KG1 (cell line): ENCODE measurements at regions not wholly inside any gene's neighbourhood (a gene's known extent, or its start where the extent isn't known, plus 50 kb on each side); places are given as distances from the start of the nearest gene placed in this dataset.
"Not testable (repeated sequence)": the region's sequence is repeated elsewhere in the genome, so short reads cannot be mapped to it uniquely, and the experiment has no call there.

Experiments
- DNase-seq: peaks from one replicate; lab custom pipeline; 2025; lab: John Stamatoyannopoulos, UW

DNA sequence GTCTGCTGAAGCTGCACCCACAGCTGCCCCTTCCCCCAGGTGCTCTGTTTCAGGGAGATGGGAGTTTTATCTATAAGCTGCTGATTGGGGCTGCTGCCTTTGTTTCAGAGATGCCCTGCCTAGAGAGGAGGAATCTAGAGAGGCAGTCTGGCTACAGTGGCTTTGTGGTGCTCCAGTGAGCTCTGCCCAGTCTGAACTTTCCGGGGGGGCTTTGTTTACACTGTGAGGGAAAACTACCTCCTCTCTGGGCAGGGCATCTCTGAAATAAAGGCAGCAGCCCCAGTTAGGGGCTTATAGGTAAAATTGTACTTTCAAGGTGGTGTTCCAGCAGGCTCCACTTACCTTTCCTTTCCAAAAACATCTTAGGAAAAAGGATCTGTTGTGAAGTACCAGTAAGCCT is 242.2 kb downstream of the SPRY1 start:
- DNase-seq = no peak

- DNase-seq = no peak
These were observed 243.7 kb downstream of the SPRY1 start for GRCh38 chr4:123640271-123640670.

GRCh38 chr4:123640824-123641223 is 244.2 kb downstream of the SPRY1 start:
- DNase-seq = no peak

GRCh38 chr4:123643691-123644090 is 247.1 kb downstream of the SPRY1 start:
- no peak for DNase-seq

DNA sequence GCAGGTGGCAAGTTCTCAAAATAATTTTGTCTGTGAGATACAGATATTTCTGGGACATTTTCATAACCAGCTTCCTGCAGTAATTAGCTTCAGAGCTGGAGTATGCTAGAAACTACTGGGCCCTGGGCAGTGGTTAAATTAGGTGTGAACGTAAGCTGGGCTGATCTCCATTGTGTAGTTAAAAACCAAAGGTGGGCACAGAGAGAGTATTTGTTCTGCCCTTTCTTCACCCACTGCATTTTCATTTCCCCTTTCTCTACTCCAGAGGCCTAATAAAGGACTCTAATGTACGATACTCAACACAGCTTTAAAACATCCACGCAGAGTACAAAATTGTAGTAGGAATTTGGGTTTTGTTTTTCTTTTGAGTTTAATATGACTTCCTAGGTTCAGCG is 252.7 kb downstream of the SPRY1 start:
- DNase-seq = no peak

- no peak for DNase-seq
These were observed 253.2 kb downstream of the SPRY1 start for GRCh38 chr4:123649645-123650391.

DNA sequence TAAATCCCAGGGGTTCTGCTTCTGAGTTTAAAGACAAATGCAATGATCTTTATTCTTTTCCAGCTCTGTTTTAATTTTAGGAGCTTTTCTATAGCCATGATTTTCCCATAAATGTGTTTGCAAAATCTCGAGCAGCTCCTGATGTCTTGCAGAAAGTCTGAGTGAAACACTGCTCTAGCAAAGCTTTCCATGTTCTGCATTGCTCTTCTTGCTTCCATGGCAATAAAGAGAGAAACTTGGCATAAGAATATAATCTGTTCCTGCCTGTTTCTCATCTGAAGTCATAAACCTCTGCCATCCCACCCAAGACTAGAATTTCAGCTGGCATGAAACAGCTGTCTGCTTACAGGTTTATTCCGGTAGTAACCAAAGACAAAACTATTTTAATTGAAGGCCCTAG is 254.5 kb downstream of the SPRY1 start:
- no peak for DNase-seq

- no peak for DNase-seq
These were observed 255.1 kb downstream of the SPRY1 start for GRCh38 chr4:123651536-123652180.

- no peak for DNase-seq
These were observed 255.9 kb downstream of the SPRY1 start for GRCh38 chr4:123652476-123652875.

GRCh38 chr4:123653236-123653635 is 256.6 kb downstream of the SPRY1 start:
- DNase-seq = no peak

DNA sequence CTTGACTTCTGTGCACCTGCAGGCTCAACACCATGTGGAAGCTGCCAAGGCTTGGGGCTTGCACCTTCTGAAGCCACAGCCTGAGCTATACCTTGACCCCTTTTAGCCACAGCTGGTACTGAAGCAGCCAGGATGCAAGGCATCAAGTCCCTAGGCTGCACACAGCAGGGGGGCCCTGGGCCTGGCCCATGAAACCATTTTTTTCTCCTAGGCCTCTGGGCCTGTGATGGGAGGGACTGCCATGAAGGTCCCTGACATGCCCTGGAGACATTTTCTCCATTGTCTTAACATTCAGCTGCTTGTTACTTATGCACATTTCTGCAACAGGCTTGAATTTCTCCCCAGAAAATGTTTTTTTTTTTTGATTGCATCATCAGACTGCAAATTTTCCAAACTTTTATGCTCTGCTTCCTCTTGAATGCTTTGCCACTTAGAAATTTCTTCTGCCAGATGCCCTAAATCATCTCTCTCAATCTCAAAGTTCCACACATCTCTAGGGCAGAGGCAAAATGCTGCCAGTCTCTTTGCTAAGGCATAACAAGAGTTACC is 260.2 kb downstream of the SPRY1 start:
- not testable (repeated sequence) for DNase-seq

GRCh38 chr4:123657606-123658005 is 261.0 kb downstream of the SPRY1 start:
- not testable (repeated sequence) for DNase-seq

GRCh38 chr4:123659262-123659661 is 262.7 kb downstream of the SPRY1 start:
- DNase-seq = no peak

- DNase-seq = no peak
These were observed 263.1 kb downstream of the SPRY1 start for GRCh38 chr4:123659730-123660129.

- DNase-seq = no peak
These were observed 264.6 kb downstream of the SPRY1 start for GRCh38 chr4:123661080-123661737.

- DNase-seq = no peak
These were observed 266.2 kb downstream of the SPRY1 start for GRCh38 chr4:123662827-123663226.

DNA sequence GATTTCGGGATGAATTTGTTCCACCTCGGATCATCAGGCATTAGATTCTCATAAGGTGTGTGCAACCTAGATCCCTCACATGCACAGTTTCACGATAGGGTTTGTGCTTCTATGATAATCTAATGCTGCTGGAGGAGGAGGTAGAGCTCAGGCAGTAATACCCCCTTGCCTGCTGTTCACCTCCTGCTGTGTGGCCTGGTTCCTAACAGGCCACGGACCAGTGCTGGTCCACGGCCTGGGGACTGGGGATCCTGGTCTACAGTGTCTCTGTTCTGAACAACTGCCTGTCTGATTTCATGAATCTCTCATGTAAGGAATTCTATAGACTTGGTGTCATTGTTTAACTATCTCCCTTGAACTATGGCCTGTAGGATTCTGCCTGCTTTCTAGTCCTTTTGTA is 269.9 kb downstream of the SPRY1 start:
- no peak for DNase-seq

GRCh38 chr4:123667496-123667895 is 270.9 kb downstream of the SPRY1 start:
- no peak for DNase-seq

DNA sequence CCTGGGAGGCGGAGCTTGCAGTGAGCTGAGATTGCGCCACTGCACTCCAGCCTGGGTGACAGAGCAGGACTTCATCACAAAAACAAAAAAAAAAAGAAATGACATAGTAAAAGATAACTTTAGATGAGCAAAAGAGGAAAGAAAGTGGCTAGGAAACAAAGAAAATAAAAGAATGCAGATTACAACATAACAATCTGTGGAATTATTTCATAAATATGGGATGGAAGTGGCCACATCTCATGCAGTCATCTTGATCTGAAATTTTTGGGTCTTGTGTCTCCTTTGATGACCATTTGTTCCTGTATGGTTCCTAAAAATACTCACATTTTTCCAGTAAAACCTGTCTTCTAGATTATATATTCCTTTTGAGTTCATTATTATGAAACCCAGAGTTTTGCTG is 271.4 kb downstream of the SPRY1 start:
- no peak for DNase-seq

GRCh38 chr4:123671636-123672404 is 275.2 kb downstream of the SPRY1 start:
- DNase-seq = no peak

- DNase-seq = no peak
These were observed 276.4 kb downstream of the SPRY1 start for GRCh38 chr4:123672987-123673386.

DNA sequence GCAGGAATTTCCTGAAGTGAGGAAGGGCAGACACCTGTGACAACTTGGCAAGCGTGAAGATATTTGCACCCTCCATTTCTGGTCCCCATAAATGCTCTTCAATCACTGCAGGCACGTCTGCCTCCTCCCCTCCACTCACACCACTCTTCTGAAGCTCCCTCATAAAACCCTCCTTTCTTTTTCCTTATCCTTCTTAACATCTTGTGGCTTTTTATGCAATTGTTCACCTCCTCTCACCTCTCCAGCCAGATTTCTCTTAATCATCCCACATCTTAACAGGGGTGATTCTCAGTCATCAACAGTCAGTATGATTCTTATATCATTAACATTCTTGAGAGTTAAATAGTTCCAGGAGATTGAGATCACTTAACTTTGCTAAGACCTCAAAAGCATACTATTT is 277.4 kb downstream of the SPRY1 start:
- DNase-seq = no peak
